HS-5 (cell line): ENCODE measurements at regions not wholly inside any gene's neighbourhood (a gene's known extent, or its start where the extent isn't known, plus 50 kb on each side); places are given as distances from the start of the nearest gene placed in this dataset.
A peak's percentile ranks its signal among the peaks of the same experiment; 100 is the strongest.
"Not testable (repeated sequence)": the region's sequence is repeated elsewhere in the genome, so short reads cannot be mapped to it uniquely, and the experiment has no call there.

Experiments
- DNase-seq: peaks from one replicate; pipeline ENCODE4 v3.0.0-alpha.2; 2012; ENCODE audit warnings: low read depth

DNA sequence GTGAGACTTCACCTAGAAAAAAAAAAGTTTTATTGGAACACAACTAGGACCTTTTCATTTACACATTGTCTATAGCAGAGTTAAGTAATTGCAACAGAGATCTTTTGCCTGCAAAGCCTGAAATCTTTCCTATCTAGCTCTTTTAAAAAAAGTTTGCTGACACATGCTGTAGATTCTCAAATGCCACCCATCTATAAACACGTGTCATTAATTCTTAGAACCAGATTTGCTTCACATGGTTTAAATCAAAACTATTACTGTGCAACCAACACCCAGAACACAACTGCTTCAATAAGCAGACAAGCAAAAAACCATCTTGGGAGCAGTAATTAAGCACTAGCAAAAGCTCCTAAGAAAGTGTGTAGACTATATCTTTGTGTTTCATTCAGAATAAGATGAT, 55.0 kb downstream of the OXSM start:
- no peak for DNase-seq

DNA sequence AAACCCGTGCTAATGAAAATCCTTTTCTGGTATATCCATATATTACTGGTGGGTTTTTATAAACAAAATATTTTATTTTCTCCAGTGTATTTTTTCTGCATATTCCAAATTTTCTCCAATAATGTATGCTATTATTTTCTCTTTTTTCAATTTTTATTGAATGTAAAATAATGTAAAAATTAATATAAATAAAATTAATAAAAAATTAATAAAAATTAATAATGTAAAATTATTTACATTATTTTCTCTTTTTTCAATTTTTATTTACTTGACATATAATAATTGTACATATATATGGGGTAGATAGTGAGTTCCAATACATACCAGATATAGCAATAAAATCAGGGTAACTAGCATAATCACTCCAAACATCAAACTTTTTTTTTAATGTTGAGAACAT, 56.4 kb downstream of the OXSM start:
- no peak for DNase-seq

GRCh38 chr3:25849091-25849490, 59.2 kb downstream of the OXSM start:
- no peak for DNase-seq

- DNase-seq: peak; percentile 11
Observed at GRCh38 chr3:25849641-25850385, 59.9 kb downstream of the OXSM start.

DNA sequence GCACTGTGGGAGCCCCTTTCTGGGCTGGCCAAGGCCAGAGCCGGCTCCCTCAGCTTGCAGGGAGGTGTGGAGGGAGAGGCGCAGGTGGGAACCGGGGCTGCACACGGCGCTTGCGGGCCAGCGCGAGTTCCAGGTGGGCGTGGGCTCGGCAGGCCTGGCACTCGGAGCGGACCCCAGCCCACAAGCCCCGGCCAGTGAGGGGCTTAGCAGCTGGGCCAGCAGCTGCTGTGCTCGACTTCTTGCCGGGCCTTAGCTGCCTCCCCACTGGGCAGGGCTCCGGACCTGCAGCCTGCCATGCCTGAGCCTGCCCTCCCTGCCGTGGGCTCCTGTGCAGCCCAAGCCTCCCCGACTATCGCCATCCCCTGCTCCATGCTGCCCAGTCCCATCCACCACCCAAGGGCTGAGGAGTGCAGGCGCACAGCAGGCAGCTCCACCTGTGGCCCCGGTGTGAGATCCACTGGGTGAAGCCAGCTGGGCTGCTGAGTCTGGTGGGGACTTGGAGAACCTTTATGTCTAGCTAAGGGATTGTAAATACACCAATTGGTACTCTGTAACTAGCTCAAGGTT, 61.9 kb downstream of the OXSM start:
- not testable (repeated sequence) for DNase-seq

DNA sequence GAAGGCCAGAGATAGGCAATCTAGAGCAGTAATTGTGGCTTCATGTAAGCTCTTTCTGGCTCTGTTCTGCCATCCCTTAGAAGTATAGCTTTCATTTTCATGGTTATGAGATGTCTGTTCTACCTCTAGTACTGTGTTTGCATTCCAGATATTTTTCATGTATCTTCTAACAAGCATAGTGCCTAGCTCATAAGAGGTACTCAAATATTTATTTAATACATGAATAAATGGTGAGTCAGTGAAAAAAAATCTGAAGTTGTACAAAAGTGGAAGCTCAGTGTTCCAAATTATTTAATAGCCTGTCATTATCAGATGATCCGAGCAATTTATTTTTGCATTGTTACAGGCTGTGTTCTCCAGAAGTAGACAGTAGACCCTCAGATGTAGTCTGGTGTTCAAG, 64.3 kb downstream of the OXSM start:
- peak; percentile 6 for DNase-seq

GRCh38 chr3:25854635-25855034, 64.7 kb downstream of the OXSM start:
- DNase-seq: peak; percentile 20

DNA sequence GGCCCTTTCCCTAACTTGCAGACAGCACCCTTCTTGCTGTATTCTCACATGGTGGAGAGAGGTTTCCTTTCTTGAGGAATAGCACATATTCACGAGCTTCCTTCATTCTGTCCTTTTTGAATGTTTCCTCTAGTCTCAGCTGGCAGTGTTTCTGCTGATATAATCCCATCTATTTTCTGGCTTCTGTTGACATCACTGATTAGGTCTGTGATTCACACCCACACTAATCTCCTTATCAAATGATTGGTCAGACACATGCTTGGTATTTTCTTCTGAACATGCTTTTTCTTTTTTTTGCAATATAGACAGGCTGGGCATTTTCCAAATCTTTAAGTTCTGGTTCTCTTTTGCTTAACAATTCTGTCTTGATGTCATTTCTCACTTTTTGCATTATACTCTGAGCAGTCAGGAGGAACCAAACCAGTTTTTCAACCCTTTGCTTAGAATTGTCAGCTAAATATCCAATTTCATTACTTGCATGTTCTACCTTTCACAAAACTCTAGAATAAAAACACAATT, 65.4 kb downstream of the OXSM start:
- no peak for DNase-seq

- peak; percentile 14 for DNase-seq
Observed at GRCh38 chr3:25856902-25857518, 67.1 kb downstream of the OXSM start.

- no peak for DNase-seq
Observed at GRCh38 chr3:25861566-25861965, 71.7 kb downstream of the OXSM start.

DNA sequence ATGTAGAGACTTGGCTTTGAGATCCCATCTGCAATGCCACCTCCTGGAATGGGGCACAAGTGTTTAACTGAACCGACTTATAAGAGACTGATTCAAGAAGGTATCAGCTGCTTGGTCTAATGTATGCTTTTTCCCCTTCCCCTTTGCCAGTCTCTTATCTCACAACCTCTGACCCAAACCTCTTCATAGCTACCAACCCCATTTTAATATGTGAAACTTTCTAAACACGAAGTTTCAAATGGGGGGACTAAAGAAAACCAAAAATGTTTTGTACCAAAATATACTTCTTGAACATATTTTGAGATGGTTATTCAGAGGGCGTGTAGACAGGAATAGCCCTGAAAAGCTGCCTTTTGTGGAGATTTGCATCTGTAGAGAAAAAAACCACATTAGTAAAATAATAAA, 73.1 kb downstream of the OXSM start:
- DNase-seq: no peak

DNA sequence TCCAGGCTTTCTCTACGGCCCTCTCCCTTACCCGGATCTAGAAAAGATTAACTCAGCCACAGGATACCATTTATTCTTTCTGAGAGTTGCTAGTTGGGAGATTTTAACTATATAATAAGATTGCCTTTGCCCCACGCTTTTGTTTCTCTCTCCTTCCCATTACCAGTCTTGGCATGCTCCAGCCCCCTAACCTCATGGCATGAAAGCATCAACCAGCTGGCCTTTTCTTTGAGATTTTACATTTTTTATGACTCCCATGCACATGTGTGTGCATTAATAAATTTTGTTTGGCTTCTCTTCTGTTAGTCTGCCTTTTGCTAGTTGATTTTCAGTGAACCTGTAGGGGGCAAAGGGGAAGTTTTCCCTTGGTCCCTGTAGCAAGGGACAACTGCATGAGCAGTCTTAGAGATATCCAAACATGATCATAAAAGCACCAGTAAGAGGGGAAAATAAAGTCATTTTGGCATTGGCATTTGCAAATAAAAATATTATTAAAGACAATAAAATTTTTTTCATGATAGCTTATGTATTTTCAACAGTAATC, 73.6 kb downstream of the OXSM start:
- no peak for DNase-seq

GRCh38 chr3:25870452-25870851, 80.6 kb downstream of the OXSM start:
- DNase-seq: no peak

GRCh38 chr3:25872200-25872877, 82.4 kb downstream of the OXSM start:
- no peak for DNase-seq

GRCh38 chr3:25883492-25883891, 93.6 kb downstream of the OXSM start:
- DNase-seq: no peak

- DNase-seq: no peak
Observed at GRCh38 chr3:25884981-25885380, 95.1 kb downstream of the OXSM start.

GRCh38 chr3:25885544-25885943, 95.7 kb downstream of the OXSM start:
- DNase-seq: no peak

DNA sequence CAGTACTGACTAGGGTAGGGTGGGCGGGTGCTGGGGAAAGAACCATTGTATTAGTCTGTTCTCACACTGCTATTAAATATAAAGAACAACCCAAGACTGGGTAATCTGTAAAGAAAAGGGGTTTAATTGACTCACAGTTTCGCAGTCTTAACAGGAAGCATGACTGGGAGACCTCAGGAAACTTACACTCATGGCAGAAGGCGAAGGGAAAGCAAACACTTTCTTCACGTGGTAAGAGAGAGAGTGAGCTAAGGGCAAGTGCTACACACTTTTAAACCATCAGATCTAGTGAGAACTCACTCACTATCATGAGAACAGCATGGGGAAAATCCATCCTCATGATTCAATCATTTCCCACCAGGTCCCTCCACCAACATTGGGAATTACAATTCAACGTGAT, 98.0 kb downstream of the OXSM start:
- DNase-seq: no peak

DNA sequence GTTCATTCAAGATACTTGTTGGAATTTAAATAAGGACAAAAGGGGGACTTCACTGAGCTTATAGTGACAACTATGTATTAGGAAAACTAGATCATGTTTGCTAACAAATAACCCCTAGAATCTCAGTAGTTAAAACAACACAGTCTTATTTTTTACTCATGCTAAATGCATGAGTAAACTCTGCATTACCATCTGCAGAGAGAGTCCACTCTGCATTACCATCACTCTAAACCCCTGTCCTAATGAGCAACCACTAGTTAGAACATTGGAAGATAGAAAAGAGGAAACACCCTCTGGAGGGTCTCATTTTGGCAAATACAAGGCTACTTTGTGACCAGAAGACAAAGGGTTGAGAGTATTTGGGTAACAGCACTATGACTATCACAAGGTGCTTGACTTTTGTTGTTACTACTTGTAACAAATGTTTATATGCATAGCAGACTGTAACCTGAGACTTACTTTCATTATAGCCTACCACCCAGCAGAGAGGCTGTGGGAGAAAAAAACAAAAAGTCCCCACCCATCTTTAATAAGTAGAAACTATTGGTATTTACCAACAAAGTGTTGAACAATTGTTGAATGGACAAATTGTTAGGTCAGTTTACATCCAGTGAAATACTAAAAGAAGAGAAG, 99.1 kb downstream of the OXSM start:
- no peak for DNase-seq

GRCh38 chr3:25889525-25889917, 99.6 kb downstream of the OXSM start:
- DNase-seq: no peak

- no peak for DNase-seq
Observed at GRCh38 chr3:25894101-25894500, 104.2 kb downstream of the OXSM start.

- no peak for DNase-seq
Observed at GRCh38 chr3:25895031-25895430, 105.1 kb downstream of the OXSM start.
